GM18511 (cell line): ENCODE measurements at regions not wholly inside any gene's neighbourhood (a gene's known extent, or its start where the extent isn't known, plus 50 kb on each side); places are given as distances from the start of the nearest gene placed in this dataset.
A peak's percentile ranks its signal among the peaks of the same experiment; 100 is the strongest.
"Not testable (repeated sequence)": the region's sequence is repeated elsewhere in the genome, so short reads cannot be mapped to it uniquely, and the experiment has no call there.

Source experiments
- ATAC-seq: cut with Tn5 transposase; IDR thresholded peaks from one replicate; pipeline ENCODE4 v1.9.1; 2021; ENCODE audit warnings: mild to moderate bottlenecking, moderate library complexity; ENCODE audit not compliant: unreplicated experiment

- ATAC-seq = no peak
Measured at GRCh38 chr3:157921811-157922210, 184.4 kb downstream of the SHOX2 start.

GRCh38 chr3:157920822-157921700, 185.2 kb downstream of the SHOX2 start:
- no peak for ATAC-seq

DNA sequence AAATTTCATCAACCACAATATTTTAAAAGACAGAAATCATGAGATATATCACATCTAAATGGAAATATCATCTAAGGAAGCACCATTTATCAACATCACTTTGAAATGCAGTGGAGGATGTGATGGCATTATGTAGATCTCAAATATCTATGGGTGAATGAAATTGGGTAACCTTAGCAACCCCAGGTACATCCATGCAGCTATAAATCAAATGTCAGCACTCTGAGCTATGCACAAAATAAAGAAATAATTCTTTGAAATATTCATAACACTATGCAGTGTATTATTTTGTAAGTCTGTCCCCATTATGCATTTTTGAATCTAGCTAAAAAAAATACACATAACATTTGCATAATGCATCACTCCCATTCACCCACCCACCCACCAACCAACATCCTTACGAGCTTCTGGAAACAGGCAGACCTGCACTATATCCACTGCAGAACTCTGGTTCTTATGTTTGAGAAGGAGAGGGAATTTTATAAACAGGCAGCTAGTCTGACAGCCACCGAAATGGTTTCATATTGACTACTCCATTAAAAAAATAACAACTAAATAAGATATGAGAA, 186.8 kb downstream of the SHOX2 start:
- no peak for ATAC-seq

DNA sequence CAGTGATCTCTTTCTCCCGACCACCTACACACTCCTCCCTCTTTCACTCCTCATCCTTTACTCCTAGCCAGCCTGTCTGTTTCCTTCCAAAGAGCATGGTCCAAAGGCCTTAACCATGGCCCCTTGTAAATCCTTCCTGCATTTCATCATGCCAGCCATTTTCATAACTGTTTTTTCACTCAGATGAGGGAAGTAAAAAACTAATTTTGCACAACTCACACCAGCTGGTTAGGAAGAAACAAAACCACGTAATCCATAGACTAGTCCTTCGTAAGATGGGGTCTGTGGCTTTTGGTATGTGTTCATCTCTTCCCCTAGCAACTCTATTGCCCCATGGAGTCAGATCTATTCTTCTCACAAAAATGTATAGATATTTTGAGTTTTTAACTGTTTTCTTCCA, 187.8 kb downstream of the SHOX2 start:
- no peak for ATAC-seq

- no peak for ATAC-seq
Measured at GRCh38 chr3:157916672-157917071, 189.5 kb downstream of the SHOX2 start.

DNA sequence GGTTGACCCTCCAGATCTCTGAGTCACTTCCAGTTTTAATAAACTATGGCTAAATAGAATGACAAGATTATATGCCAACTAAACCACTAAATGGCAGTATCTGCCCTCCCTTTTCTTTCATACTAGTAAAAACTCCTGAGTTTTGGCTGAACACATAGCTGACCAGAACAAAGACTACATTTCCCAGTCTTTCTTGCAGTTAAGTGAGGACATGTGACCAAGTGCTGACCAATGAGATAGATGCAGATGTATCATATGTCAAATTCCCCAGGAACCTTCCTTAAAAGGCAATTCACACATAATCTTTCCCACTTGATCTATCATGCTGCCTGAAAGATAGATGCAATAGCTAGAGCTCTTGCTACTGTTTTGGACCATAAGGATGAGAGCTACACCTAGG, 191.3 kb downstream of the SHOX2 start:
- ATAC-seq = no peak

DNA sequence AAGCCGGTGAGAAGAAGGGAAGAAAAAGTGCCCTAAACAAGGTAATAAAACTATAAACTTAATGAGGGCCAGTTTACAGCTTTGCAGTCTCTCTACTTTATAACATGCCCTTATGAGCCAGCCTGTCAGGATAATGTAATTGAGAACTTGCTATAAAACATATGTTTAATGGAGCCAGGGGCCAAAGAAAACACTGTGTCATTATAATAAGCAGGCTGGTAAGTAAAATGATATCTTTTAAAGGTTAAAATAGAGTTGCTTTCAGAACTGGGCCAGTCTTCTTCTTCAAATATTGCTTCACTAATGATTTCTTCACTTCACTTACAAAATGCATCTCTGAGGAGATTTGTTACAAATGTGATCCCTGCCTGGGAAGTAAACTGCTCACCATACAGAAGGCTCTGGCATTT, 192.5 kb downstream of the SHOX2 start:
- ATAC-seq = no peak

DNA sequence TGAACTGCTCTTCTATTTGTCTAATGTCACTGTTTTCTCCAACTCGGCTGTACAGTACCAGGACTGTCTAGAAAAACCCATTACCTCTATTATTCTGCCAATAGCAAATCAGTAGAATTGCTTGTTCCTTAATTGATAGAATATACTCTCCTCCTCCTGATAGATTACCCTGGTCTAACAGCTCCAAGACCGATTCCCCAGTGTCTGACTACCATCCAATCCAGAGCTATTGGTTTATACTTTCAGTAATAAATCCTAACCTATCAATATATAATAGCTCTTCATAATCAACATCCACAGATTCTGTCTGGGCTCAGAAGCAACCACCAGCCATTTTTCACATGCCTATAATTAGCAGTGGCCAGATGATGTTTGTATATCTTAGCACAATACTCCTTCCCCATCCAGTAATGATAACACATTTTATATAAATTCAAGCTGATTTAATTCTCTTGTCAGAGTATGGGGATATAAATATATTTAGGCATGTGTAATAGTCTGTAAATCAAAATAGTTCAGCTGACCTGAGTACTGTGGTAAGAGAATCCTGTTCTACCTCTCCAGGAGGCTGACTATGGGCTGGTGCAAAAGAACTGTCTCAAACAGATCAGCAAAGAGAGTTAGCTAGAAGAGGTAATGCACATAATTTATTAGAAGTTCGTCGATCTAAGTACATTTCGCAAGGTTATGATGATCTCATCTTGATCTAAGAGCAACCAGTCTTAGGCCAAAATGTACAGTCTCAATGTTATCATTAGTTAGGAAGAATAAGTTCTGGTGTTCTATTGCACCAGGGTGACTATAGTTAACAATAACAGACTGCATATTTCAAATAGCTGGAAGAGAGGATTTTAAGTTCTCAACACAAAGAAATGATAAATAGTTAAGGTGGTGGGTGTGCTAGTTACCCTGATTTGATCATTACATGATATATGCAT, 193.4 kb downstream of the SHOX2 start:
- no peak for ATAC-seq

GRCh38 chr3:157906627-157907026, 199.6 kb downstream of the SHOX2 start:
- ATAC-seq = no peak

DNA sequence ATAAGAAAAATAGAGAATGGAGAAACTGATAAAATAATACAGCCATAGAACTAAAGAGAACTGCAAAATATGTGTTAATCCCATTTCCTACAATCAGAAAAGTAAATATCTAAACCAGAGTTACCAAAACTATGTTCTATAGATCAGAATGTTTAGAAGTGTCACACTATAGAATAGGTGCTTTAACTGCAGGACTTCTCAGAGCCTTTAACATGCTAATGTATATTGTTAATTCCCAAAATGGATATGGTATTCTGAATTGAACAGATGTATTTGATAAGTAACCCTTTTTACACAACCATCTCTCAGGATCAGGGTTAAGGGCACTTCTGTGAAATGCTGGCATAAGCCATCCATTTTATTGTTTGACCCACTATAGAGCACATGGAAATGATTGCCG, 200.3 kb downstream of the SHOX2 start:
- ATAC-seq = no peak

GRCh38 chr3:157902680-157903079, 203.5 kb downstream of the SHOX2 start:
- not testable (repeated sequence) for ATAC-seq

DNA sequence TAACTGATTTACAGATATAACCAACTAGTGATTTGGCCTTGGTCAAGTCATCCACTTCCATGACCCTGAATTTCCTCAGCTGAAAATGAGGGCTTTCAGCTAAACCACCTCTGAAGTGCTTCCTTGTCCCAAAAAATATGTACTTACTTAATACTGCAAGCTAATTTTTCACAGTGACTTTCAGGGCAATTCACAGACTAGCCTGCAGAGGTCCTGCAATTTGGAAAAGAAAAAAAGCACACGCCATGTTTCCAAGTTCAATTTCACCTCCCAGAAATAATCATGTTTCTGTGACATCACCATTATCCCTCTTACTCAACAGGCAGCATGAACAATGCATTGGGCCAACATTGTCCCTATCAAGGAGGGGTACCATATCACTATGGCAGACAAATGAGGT, 218.2 kb downstream of the SHOX2 start:
- no peak for ATAC-seq

DNA sequence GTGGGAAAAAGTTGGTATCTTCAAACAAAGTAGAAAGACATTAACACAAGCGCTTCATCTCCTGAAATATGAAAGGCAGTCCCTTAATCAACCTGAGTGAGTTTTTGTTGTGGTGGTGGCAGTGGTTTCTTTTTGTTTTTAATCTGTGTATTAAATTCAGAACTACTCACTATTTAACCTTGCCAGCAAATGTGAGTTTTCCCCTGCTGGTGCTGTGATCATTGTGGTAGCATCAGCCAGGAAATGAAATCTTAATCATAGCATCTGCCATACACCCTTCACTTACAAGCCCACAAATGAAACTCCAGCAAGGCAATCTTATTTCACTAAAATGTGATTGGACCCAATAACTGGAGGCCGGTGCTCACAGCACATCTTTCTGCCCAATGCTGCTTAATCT, 229.7 kb downstream of the SHOX2 start:
- no peak for ATAC-seq

DNA sequence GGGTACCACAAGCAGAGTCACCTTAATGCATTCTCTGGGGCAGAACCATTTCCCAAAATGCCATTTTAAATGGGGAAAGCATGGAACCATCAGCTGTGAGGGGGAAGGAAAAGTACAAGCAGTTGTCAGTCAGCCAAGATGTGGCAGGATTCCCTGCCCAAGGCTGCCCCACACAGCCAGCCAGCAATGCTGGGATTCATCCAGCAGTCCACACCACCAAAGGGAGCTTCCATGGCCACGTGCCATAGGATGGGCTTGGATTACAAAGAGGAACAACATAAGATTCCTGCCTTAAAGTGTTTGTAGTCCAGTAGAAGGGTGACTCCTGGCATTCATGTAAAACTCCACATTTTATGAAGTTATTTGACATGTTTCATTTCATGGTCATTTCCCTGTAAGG, 233.3 kb downstream of the SHOX2 start:
- ATAC-seq = no peak

- ATAC-seq = no peak
Measured at GRCh38 chr3:157871838-157872460, 234.3 kb downstream of the SHOX2 start.

DNA sequence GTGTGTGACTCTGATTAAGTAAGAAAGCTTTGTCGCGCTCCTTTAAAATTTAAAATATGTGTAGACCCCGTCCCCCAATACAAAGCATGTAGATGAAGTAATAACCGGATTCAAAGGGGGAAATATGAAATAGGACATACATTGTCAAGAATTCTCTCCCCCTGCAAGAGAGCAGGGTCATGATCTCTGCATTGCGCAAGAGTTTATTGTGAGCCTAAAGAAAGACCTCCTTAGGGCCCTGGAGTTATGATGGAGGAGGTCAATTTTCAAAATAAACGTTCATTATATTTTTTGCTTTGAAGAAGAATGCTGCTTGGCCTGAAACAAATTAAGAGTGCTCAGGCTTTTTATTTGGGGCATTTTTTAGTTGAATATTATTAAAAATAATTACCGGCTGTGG, 235.0 kb downstream of the SHOX2 start:
- ATAC-seq = no peak

GRCh38 chr3:157868946-157869345, 237.3 kb downstream of the SHOX2 start:
- no peak for ATAC-seq

DNA sequence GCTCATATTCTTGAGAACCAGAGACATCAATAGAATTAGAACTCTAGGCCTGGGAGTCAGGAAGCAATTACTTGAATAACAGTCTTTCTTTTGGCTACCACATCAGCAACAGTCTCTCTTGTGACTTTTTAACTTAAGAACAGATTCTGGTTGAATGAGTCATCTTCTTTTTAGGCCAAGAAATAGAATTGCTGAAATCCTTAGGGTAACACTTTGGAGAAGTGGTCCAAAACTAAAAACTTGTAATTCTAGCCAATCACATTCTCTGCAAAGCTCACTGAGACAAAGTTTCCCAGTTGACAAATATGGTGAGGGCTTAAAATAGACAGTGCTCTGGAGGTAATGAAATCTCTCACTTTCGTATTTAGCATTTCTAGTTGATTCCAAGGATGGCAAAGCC, 238.0 kb downstream of the SHOX2 start:
- no peak for ATAC-seq

- ATAC-seq = peak; percentile 92
Measured at GRCh38 chr3:157865352-157866000, 240.7 kb downstream of the SHOX2 start.

- ATAC-seq = no peak
Measured at GRCh38 chr3:157861076-157861765, 245.0 kb downstream of the SHOX2 start.
